ENCODE measurements at regions not wholly inside any gene's neighbourhood (a gene's known extent, or its start where the extent isn't known, plus 50 kb on each side); places are given as distances from the start of the nearest gene placed in this dataset.

GRCh38 chr18:67672716-67673115, 156.2 kb upstream of the DSEL start:
- H2AFZ ChIP-seq (ENCODE audit: low read depth) = no peak overlapping the region
- no peak overlapping the region for H3K27ac ChIP-seq
- no peaks in the 10 kb centered on the region for H3K79me2 ChIP-seq (ENCODE audit: insufficient read depth, low read depth)
- H4K20me1 ChIP-seq (ENCODE audit: insufficient read depth) = no peaks in the 10 kb centered on the region
- TF ChIP-seq, protein P1, sequence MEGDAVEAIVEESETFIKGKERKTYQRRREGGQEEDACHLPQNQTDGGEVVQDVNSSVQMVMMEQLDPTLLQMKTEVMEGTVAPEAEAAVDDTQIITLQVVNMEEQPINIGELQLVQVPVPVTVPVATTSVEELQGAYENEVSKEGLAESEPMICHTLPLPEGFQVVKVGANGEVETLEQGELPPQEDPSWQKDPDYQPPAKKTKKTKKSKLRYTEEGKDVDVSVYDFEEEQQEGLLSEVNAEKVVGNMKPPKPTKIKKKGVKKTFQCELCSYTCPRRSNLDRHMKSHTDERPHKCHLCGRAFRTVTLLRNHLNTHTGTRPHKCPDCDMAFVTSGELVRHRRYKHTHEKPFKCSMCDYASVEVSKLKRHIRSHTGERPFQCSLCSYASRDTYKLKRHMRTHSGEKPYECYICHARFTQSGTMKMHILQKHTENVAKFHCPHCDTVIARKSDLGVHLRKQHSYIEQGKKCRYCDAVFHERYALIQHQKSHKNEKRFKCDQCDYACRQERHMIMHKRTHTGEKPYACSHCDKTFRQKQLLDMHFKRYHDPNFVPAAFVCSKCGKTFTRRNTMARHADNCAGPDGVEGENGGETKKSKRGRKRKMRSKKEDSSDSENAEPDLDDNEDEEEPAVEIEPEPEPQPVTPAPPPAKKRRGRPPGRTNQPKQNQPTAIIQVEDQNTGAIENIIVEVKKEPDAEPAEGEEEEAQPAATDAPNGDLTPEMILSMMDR (conservative IDR thresholded peaks at IDR 0.05; ENCODE audit: low read depth, low read length) = no peak
- H3K4me1 ChIP-seq (ENCODE audit: low read depth, poor library complexity, severe bottlenecking) = no peaks in the 10 kb centered on the region
- no peak overlapping the region for H3K4me2 ChIP-seq
- H3K9ac ChIP-seq = no peak overlapping the region
- no peaks in the 10 kb centered on the region for H3K36me3 ChIP-seq (ENCODE audit: insufficient read depth)
- H3K4me3 ChIP-seq (IDR thresholded peaks at IDR 0.05; ENCODE audit: insufficient read depth, low read depth, low read length) = no peak overlapping the region
- no peaks in the 10 kb centered on the region for H3K27me3 ChIP-seq (ENCODE audit: insufficient read depth, low read depth)

GRCh38 chr18:67672155-67672554, 155.6 kb upstream of the DSEL start:
- H3K79me2 ChIP-seq (ENCODE audit: insufficient read depth, low read depth) = no peaks in the 10 kb centered on the region
- no peak overlapping the region for H3K4me3 ChIP-seq (IDR thresholded peaks at IDR 0.05; ENCODE audit: insufficient read depth, low read depth, low read length)
- no peaks in the 10 kb centered on the region for H3K36me3 ChIP-seq (ENCODE audit: insufficient read depth)
- H2AFZ ChIP-seq (ENCODE audit: low read depth) = no peak overlapping the region
- H3K4me1 ChIP-seq (ENCODE audit: low read depth, poor library complexity, severe bottlenecking) = no peaks in the 10 kb centered on the region
- H3K27ac ChIP-seq = no peak overlapping the region
- H3K9ac ChIP-seq = no peak overlapping the region
- H3K27me3 ChIP-seq (ENCODE audit: insufficient read depth, low read depth) = no peaks in the 10 kb centered on the region
- H3K4me2 ChIP-seq = no peak overlapping the region
- TF ChIP-seq, protein P1 (conservative IDR thresholded peaks at IDR 0.05; ENCODE audit: low read depth, low read length) = no peak
- no peaks in the 10 kb centered on the region for H4K20me1 ChIP-seq (ENCODE audit: insufficient read depth)

DNA sequence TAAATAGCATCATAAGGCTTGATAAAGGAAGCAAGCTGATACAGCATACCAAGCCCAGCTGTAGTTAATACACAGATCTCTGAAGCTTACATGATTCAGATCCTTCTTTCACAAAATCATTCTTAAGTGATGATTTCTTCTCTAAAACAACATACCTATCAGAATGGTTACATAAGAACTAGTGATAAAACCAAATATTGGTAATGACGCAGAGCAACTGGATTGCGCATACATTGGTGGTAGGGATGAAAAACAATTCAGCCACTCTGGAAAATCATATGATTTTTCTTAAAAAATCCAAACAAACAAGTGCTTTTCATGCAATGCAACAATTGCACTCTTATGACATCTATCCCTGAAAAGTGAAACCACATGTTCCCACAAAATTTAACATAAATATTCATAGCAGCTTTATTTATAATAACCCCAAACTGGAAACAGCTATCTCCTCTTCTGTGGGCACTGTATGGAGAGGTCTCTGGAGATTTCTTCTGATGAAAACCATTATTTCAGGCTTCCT, 153.6 kb upstream of the DSEL start:
- Histone ChIP-seq H3K36me3 (ENCODE audit: insufficient read depth) (no peaks in the 10 kb centered on the region), H3K27ac (no peak overlapping the region), H3K4me1 (ENCODE audit: low read depth, poor library complexity, severe bottlenecking) (no peaks in the 10 kb centered on the region), H3K9ac (no peak overlapping the region), H3K4me2 (no peak overlapping the region), H4K20me1 (ENCODE audit: insufficient read depth) (no peaks in the 10 kb centered on the region), H3K27me3 (ENCODE audit: insufficient read depth, low read depth) (no peaks in the 10 kb centered on the region), H2AFZ (ENCODE audit: low read depth) (no peak overlapping the region), H3K79me2 (ENCODE audit: insufficient read depth, low read depth) (no peaks in the 10 kb centered on the region), H3K4me3 (IDR thresholded peaks at IDR 0.05; ENCODE audit: insufficient read depth, low read depth, low read length) (no peak overlapping the region)
- TF ChIP-seq, protein P1 (conservative IDR thresholded peaks at IDR 0.05; ENCODE audit: low read depth, low read length) = no peak

GRCh38 chr18:67665266-67665665, 148.7 kb upstream of the DSEL start:
- no peak overlapping the region for H3K4me3 ChIP-seq (IDR thresholded peaks at IDR 0.05; ENCODE audit: insufficient read depth, low read depth, low read length)
- H3K36me3 ChIP-seq (ENCODE audit: insufficient read depth) = no peaks in the 10 kb centered on the region
- H2AFZ ChIP-seq (ENCODE audit: low read depth) = no peak overlapping the region
- H4K20me1 ChIP-seq (ENCODE audit: insufficient read depth) = no peaks in the 10 kb centered on the region
- no peaks in the 10 kb centered on the region for H3K4me1 ChIP-seq (ENCODE audit: low read depth, poor library complexity, severe bottlenecking)
- H3K9ac ChIP-seq = no peak overlapping the region
- no peaks in the 10 kb centered on the region for H3K27me3 ChIP-seq (ENCODE audit: insufficient read depth, low read depth)
- no peak overlapping the region for H3K4me2 ChIP-seq
- no peak overlapping the region for H3K27ac ChIP-seq
- H3K79me2 ChIP-seq (ENCODE audit: insufficient read depth, low read depth) = no peaks in the 10 kb centered on the region
- TF ChIP-seq, protein P1 (conservative IDR thresholded peaks at IDR 0.05; ENCODE audit: low read depth, low read length) = no peak

All from KMS-11 (cell line).